Activated naive CD8-positive, alpha-beta T cell (primary cell): ENCODE measurements at regions not wholly inside any gene's neighbourhood (a gene's known extent, or its start where the extent isn't known, plus 50 kb on each side); places are given as distances from the start of the nearest gene placed in this dataset.
"Not testable (repeated sequence)": the region's sequence is repeated elsewhere in the genome, so short reads cannot be mapped to it uniquely, and the experiment has no call there.

ENCODE experiments used
- H3K27ac Mint-ChIP-seq: one replicate; pipeline ENCODE4 v1.8.0; 2021; ENCODE audit warnings: mixed read lengths
- H3K27me3 Mint-ChIP-seq: one replicate; pipeline ENCODE4 v1.8.0; 2021; ENCODE audit warnings: mixed read lengths
- H3K36me3 Mint-ChIP-seq: one replicate; pipeline ENCODE4 v1.8.0; 2021; ENCODE audit warnings: mixed read lengths
- H3K4me1 Mint-ChIP-seq: one replicate; pipeline ENCODE4 v1.8.0; 2021; ENCODE audit warnings: low read depth, mixed read lengths
- H3K4me3 Mint-ChIP-seq: one replicate; pipeline ENCODE4 v1.8.0; 2021; ENCODE audit warnings: mild to moderate bottlenecking, mixed read lengths
- H3K9me3 Mint-ChIP-seq: one replicate; pipeline ENCODE4 v1.8.0; 2021; ENCODE audit warnings: low read depth, mixed read lengths

DNA sequence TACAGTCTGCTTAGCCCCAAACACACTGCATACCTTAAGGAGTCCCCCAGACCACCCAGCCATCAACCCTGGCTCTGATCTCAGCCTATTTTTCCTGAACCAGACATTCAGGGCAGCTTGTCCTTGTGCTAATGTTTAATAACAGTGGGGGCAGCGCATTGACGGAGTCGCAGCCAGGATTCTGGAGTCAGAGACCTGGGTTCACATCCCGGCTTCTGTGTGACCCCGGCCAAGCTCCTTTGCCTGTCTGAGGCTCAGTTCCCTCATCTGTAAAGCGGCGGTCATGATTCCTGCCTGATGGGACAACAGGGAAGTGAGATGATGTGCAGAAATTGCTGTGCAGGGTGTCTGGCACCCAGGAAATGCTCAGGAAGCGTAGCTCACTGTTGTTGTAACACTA is 63.1 kb downstream of the MATN1 start:
- Mint-ChIP-seq H3K4me3 (no peak overlapping the region), H3K36me3 (no peaks in the 10 kb centered on the region), H3K27ac (no peak overlapping the region), H3K4me1 (no peaks in the 10 kb centered on the region), H3K27me3 (peaks cover 2% of the 10 kb centered on the region), H3K9me3 (no peaks in the 10 kb centered on the region)

DNA sequence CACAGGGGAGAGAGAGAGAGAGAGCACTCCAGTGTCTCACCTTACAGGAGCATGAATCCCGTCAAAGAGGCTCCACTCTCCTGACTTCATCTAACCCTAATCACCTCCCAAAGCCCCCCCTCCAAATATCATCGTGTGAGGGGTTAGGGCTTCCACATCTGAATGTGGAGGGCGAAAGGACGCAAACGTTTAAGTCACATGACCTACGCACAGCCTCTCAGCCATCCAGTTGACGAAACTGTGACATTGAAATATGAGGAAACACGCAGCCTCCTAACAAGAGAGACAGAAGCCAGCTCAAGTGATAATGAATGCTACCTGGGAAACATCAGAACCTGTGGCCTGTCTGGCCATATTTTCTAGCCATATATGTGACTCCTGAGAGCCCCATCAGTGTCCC is 63.7 kb downstream of the MATN1 start:
- Mint-ChIP-seq H3K27ac (no peak overlapping the region), H3K36me3 (no peaks in the 10 kb centered on the region), H3K4me3 (no peak overlapping the region), H3K9me3 (no peaks in the 10 kb centered on the region), H3K4me1 (no peaks in the 10 kb centered on the region), H3K27me3 (peaks cover 2% of the 10 kb centered on the region)

- H3K27ac Mint-ChIP-seq, H3K27me3 Mint-ChIP-seq, H3K4me1 Mint-ChIP-seq, H3K36me3 Mint-ChIP-seq, H3K9me3 Mint-ChIP-seq, H3K4me3 Mint-ChIP-seq: not testable (repeated sequence)
Observed at GRCh38 chr1:30658375-30658774, 65.0 kb downstream of the MATN1 start.

DNA sequence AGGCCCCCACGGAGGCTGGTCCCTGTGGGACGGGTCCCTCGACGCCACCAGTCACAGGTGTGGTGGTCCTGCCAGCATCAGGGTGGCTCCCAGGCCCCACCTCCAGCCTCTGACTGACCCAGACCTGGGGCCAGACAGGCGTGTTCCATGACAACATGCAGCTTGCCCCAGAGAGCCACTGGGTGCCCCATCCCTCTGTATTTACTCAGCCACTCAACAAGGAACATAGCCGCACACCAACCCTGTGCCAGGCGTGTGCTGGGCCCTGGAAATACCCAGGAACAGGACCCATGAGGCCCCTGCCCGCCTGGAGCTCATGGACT is 65.4 kb downstream of the MATN1 start:
- Mint-ChIP-seq H3K9me3 (no peaks in the 10 kb centered on the region), H3K4me1 (no peaks in the 10 kb centered on the region), H3K27me3 (peaks cover 2% of the 10 kb centered on the region), H3K4me3 (no peak overlapping the region), H3K36me3 (no peaks in the 10 kb centered on the region), H3K27ac (no peak overlapping the region)

- H3K4me3 Mint-ChIP-seq, result no peak overlapping the region
- no peaks in the 10 kb centered on the region for H3K4me1 Mint-ChIP-seq
- H3K27me3 Mint-ChIP-seq, result peaks cover 2% of the 10 kb centered on the region
- no peaks in the 10 kb centered on the region for H3K9me3 Mint-ChIP-seq
- no peak overlapping the region for H3K27ac Mint-ChIP-seq
- H3K36me3 Mint-ChIP-seq, result no peaks in the 10 kb centered on the region
Observed at GRCh38 chr1:30657131-30658013, 66.0 kb downstream of the MATN1 start.

- Mint-ChIP-seq H3K27ac (no peak overlapping the region), H3K9me3 (no peaks in the 10 kb centered on the region), H3K36me3 (no peaks in the 10 kb centered on the region), H3K4me3 (no peak overlapping the region), H3K27me3 (peaks cover 2% of the 10 kb centered on the region), H3K4me1 (no peaks in the 10 kb centered on the region)
Observed at GRCh38 chr1:30656171-30656940, 67.0 kb downstream of the MATN1 start.

DNA sequence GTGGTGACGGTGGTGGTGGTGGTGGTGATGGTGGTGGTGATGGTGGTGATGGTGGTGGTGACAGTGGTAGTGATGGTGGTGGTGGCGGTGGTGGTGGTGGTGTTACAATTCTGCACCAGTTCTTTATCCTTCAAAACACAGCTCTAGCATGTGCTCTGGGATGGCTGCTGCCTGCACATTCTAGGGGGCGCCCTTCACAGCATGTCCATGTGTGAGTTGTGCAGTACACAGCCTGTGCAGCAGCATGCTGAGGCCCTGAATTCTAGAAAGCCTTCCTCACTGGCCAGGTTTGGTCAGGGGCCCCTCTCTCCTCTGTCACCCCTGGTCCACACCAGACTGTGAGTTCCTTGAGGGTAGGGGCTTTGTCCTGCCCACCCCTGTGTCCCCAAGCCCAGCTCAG is 67.7 kb downstream of the MATN1 start:
- Mint-ChIP-seq H3K27me3 (peaks cover 2% of the 10 kb centered on the region), H3K9me3 (no peaks in the 10 kb centered on the region), H3K36me3 (no peaks in the 10 kb centered on the region), H3K4me3 (no peak overlapping the region), H3K4me1 (peaks cover 2% of the 10 kb centered on the region), H3K27ac (no peak overlapping the region)

GRCh38 chr1:30654188-30654587 is 69.2 kb downstream of the MATN1 start:
- Mint-ChIP-seq H3K4me1 (peaks cover 17% of the 10 kb centered on the region), H3K27me3 (peaks cover 2% of the 10 kb centered on the region), H3K27ac (peak overlapping the region; percentile 22)

DNA sequence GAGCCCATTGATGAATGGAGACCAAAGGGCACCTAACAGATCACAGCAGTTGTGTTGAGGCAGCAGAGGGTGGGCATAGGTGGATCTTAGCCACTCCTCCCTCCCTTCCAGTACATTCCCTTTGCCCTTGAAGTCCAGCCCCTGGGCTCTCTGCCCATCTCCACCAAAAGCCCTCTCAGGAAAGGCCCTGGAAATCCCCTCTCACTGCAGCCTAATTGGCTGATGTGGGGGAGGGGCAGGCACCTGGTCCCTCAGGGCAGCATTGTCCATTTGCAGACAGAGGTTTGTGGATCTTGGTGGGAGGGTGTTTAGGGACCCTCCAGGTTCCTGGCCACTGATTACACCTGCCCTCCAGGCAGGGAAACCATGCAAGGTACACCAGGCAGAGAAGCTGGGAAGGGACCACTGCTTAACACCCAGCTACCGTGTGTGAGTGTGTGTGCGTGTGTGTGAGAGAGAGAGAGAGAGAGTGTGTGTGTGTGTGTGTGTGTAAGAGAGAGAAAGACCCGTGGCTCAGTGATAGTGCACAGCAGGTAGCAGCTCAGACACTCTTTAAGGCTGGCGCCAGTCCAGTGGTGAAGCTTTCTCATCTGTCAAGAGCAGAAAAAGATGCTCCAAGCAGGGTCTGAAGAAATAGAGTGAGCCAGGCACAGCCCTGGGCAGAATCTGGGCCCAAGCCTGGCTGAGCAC is 71.1 kb downstream of the MATN1 start:
- Mint-ChIP-seq H3K27me3 (peaks cover 3% of the 10 kb centered on the region), H3K4me1 (peaks cover 18% of the 10 kb centered on the region), H3K4me3 (no peak overlapping the region), H3K9me3 (no peaks in the 10 kb centered on the region), H3K36me3 (no peaks in the 10 kb centered on the region), H3K27ac (no peak overlapping the region)

More at GRCh38 chr1:30654188-30654587, 69.2 kb downstream of the MATN1 start:
- Mint-ChIP-seq H3K4me3 (no peak overlapping the region), H3K36me3 (no peaks in the 10 kb centered on the region), H3K9me3 (no peaks in the 10 kb centered on the region)

DNA sequence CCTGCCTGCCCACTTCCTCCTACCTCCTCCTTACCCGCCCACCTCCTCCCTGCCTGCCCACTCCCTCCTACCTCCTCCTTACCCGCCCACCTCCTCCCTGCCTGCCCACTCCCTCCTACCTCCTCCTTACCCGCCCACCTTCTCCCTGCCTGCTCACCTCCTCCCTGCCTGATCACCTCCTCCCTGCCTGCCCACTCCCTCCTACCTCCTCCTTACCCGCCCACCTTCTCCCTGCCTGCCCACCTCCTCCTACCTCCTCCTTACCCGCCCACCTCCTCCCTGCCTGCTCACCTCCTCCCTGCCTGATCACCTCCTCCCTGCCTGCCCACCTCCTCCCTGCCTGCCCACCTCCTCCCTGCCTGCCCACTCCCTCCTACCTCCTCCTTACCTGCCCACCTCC is 72.0 kb downstream of the MATN1 start:
- H3K4me3 Mint-ChIP-seq, H3K36me3 Mint-ChIP-seq, H3K27me3 Mint-ChIP-seq, H3K9me3 Mint-ChIP-seq, H3K27ac Mint-ChIP-seq: not testable (repeated sequence)
- peaks cover 18% of the 10 kb centered on the region for H3K4me1 Mint-ChIP-seq

DNA sequence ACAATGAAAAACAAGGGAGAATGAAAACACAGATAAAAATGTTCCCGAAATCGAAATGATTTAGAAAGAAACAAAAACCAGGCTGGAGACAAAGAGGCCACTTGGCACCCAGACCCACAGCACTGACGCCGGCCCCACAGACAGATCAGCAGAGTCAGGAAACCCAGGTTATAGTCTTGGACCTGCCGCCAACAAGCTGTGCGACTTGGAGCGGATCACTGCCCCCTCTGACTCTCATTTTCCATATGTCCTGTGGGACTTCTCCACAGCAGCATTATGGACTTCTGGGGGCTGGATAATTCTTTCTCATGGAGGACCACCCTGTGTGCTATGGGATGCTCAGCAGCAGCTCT is 72.4 kb downstream of the MATN1 start:
- Mint-ChIP-seq H3K9me3 (no peaks in the 10 kb centered on the region), H3K27ac (no peak overlapping the region), H3K36me3 (no peaks in the 10 kb centered on the region), H3K27me3 (peaks cover 3% of the 10 kb centered on the region), H3K4me3 (no peak overlapping the region), H3K4me1 (peaks cover 18% of the 10 kb centered on the region)

DNA sequence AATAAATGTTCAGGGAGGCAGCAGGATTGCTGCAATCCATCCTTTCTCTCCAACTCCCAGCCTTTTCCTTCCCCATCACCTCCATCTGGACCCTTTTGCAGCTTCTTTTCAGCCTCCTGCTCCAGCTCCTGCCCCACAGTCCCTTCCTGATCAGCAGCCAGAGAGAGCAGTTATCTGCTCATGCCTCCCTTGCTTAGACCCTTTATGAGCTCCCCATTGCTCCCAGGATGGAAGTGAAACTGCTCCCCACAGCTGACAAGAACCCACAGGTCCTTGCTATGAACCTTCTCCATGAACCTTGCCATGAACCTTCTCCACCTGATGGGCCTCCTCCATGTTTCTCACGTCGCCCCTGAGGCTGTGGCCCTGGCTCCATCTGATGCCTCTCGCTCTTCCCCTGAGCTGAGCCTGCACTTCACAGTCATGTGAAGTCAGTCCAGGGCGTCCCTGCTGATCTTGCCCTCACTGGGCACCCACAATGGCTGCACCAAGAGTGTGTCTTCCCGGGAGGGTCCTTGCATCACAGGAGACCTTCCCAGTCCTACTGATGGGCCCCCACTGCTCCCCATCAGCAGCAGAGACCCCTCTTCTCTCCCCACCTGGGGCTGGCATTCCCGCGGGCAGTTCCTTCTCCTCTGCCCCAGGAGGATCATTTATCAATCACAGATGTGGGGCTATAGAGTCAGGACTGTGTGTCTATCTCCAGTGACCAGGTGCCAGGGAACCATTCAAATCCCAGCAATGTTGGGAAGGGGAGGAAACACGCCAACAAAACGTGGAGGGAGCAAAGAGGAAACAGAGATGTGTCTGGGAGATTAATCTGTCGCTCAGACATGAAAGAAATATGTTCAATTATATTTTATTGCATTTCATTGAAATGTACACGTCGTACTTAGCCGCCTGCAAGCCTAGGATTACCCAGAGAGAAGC is 73.1 kb downstream of the MATN1 start:
- no peaks in the 10 kb centered on the region for H3K9me3 Mint-ChIP-seq
- no peak overlapping the region for H3K4me3 Mint-ChIP-seq

DNA sequence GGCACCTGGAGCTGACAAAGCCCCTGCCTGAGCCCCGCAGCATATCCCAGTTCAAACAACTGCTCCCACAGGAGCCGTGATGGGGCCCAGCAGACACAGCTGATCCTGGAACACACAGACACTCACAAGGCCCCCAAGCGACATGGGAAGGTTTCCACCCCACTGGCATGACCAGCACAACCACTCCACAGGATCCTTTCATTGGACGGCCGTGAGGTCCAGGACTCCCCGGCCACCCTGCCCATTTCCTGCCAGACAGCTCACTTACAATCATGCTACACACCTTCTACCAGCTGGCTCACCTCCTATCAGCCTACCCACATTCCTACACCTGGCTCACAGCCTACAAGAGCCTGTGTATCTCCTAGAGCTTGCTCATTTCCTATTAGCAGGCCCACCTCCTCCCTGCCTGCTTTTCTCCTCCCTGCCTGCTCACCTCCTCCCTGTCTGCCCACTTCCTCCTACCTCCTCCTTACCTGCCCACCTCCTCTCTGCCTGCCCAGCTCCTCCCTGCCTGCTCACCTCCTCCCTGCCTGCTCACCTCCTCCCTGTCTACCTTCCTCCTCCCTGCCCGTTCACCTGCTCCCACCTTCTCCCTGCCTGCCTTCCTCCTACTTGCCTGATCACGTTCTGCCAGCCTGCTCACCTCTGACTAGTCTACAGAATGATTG is 73.9 kb downstream of the MATN1 start:
- H3K4me1 Mint-ChIP-seq, result peaks cover 18% of the 10 kb centered on the region
- no peaks in the 10 kb centered on the region for H3K9me3 Mint-ChIP-seq
- H3K27ac Mint-ChIP-seq, result no peak overlapping the region
- no peaks in the 10 kb centered on the region for H3K36me3 Mint-ChIP-seq
- H3K4me3 Mint-ChIP-seq, result no peak overlapping the region
- H3K27me3 Mint-ChIP-seq, result peaks cover 7% of the 10 kb centered on the region

More for the DNA sequence above, 73.1 kb downstream of the MATN1 start:
- peaks cover 18% of the 10 kb centered on the region for H3K4me1 Mint-ChIP-seq
- H3K27me3 Mint-ChIP-seq, result peaks cover 6% of the 10 kb centered on the region
- no peaks in the 10 kb centered on the region for H3K36me3 Mint-ChIP-seq
- no peak overlapping the region for H3K27ac Mint-ChIP-seq

- no peak overlapping the region for H3K27ac Mint-ChIP-seq
- no peak overlapping the region for H3K4me3 Mint-ChIP-seq
- no peaks in the 10 kb centered on the region for H3K36me3 Mint-ChIP-seq
- H3K27me3 Mint-ChIP-seq, result peaks cover 14% of the 10 kb centered on the region
- H3K9me3 Mint-ChIP-seq, result no peaks in the 10 kb centered on the region
- peaks cover 18% of the 10 kb centered on the region for H3K4me1 Mint-ChIP-seq
Observed at GRCh38 chr1:30648408-30649000, 74.9 kb downstream of the MATN1 start.
